Nephron (organoid): ENCODE measurements at regions not wholly inside any gene's neighbourhood (a gene's known extent, or its start where the extent isn't known, plus 50 kb on each side); places are given as distances from the start of the nearest gene placed in this dataset.

Experiments
- H3K27ac Mint-ChIP-seq, 3 experiments: 2 replicates each; pipeline ENCODE4 v1.8.0; 2020; ENCODE audit warnings: mixed read lengths in 3 of 3, mild to moderate bottlenecking in 2 of 3, moderate library complexity in 1 of 3
- H3K27me3 Mint-ChIP-seq: 2 replicates; pipeline ENCODE4 v1.8.0; 2021; ENCODE audit warnings: low read depth, mild to moderate bottlenecking, moderate library complexity, mixed read lengths
- H3K36me3 Mint-ChIP-seq: 2 replicates; pipeline ENCODE4 v1.8.0; 2020; ENCODE audit warnings: low read depth, mixed read lengths
- H3K4me1 Mint-ChIP-seq: 2 replicates; pipeline ENCODE4 v1.8.0; 2020; ENCODE audit warnings: mixed read lengths
- H3K4me3 Mint-ChIP-seq, 3 experiments: 2 replicates each; pipeline ENCODE4 v1.8.0; 2020; ENCODE audit warnings: mild to moderate bottlenecking in 3 of 3, mixed read lengths in 3 of 3, moderate library complexity in 2 of 3
- H3K9me3 Mint-ChIP-seq: 2 replicates; pipeline ENCODE4 v1.8.0; 2020; ENCODE audit warnings: mixed read lengths
- TF ChIP-seq, protein P1 (sequence below), 3 experiments: fragments of 200-600 bp; sonication (generic); IDR thresholded peaks; one replicate each; pipeline ENCODE4 v1.5.0; 2021; ENCODE audit warnings: antibody characterized with exemption in 3 of 3; ENCODE audit not compliant: unreplicated experiment in 3 of 3

DNA sequence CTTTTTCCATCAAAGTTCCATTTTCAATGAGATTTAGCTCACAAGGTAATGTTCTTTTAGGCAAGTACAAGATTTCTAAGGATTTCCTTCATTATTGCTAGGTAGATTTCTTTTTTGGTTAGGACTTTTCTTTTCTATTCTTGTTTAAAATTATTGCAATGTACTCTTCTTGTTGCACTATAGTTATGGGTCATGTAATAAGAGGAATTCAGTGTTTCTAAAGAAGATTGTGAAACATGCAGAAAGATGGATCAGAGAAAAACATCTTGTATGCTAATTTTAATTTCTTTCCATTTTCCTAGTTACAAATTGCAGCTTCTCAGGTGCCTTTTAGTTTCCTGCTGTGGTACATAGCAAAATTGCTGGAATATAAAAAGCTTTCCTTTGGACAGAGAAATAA, 56.1 kb downstream of the BTG1 start:
- Mint-ChIP-seq H3K9me3 (no peaks in the 10 kb centered on the region), H3K36me3 (no peaks in the 10 kb centered on the region), H3K4me1 (peaks cover 5% of the 10 kb centered on the region), H3K4me3 (no peak overlapping the region), H3K27ac (no peak overlapping the region), H3K27me3 (no peaks in the 10 kb centered on the region)
- TF ChIP-seq, protein P1, sequence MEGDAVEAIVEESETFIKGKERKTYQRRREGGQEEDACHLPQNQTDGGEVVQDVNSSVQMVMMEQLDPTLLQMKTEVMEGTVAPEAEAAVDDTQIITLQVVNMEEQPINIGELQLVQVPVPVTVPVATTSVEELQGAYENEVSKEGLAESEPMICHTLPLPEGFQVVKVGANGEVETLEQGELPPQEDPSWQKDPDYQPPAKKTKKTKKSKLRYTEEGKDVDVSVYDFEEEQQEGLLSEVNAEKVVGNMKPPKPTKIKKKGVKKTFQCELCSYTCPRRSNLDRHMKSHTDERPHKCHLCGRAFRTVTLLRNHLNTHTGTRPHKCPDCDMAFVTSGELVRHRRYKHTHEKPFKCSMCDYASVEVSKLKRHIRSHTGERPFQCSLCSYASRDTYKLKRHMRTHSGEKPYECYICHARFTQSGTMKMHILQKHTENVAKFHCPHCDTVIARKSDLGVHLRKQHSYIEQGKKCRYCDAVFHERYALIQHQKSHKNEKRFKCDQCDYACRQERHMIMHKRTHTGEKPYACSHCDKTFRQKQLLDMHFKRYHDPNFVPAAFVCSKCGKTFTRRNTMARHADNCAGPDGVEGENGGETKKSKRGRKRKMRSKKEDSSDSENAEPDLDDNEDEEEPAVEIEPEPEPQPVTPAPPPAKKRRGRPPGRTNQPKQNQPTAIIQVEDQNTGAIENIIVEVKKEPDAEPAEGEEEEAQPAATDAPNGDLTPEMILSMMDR (IDR thresholded peaks at IDR 0.05; ENCODE audit: unreplicated experiment in 3 of 3), result no peak

DNA sequence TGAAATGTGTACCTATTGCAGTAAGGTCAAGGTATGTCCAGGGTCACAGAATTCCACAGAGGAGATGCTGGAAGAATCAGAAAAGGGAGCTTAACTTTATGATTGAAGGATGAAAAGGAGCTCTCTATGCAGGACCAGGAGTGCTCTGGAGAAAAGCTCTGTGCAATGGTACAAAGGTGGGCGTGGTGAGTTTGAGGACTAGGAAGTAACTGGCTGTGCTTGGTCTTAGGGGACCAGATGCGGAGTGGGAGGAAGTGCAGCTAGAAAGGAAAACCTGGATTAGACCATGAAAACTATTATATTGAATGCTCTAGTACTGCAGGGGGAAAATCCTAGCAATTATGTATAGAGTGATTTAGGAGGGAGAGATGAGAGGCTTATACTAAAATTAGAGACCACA, 56.8 kb downstream of the BTG1 start:
- TF ChIP-seq, protein P1 (IDR thresholded peaks at IDR 0.05; ENCODE audit: unreplicated experiment in 3 of 3), result no peak
- Mint-ChIP-seq H3K9me3 (no peaks in the 10 kb centered on the region), H3K36me3 (no peaks in the 10 kb centered on the region), H3K27me3 (no peaks in the 10 kb centered on the region), H3K27ac (peak overlapping the region in 2 of 3 experiments; percentile 7 to 21), H3K4me3 (no peak overlapping the region), H3K4me1 (peaks cover 5% of the 10 kb centered on the region)

DNA sequence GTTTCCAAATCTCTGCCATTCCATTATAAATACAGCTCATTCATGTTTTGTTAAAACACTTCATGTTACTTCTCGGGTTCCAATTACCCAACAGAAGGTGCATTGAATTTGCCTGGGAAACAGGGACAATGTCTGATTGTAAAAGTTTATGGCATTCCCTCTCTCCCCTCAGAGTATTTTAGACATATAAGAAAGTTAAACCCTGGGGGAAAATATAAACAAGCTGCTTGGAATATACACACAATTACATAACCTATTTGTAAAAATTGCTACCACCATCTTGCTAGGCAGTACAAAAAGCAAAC, 60.0 kb downstream of the BTG1 start:
- Mint-ChIP-seq H3K36me3 (no peaks in the 10 kb centered on the region), H3K4me3 (no peak overlapping the region), H3K27ac (no peak overlapping the region), H3K27me3 (no peaks in the 10 kb centered on the region), H3K9me3 (no peaks in the 10 kb centered on the region), H3K4me1 (peaks cover 11% of the 10 kb centered on the region)
- TF ChIP-seq, protein P1 (IDR thresholded peaks at IDR 0.05; ENCODE audit: unreplicated experiment in 3 of 3), result no peak

DNA sequence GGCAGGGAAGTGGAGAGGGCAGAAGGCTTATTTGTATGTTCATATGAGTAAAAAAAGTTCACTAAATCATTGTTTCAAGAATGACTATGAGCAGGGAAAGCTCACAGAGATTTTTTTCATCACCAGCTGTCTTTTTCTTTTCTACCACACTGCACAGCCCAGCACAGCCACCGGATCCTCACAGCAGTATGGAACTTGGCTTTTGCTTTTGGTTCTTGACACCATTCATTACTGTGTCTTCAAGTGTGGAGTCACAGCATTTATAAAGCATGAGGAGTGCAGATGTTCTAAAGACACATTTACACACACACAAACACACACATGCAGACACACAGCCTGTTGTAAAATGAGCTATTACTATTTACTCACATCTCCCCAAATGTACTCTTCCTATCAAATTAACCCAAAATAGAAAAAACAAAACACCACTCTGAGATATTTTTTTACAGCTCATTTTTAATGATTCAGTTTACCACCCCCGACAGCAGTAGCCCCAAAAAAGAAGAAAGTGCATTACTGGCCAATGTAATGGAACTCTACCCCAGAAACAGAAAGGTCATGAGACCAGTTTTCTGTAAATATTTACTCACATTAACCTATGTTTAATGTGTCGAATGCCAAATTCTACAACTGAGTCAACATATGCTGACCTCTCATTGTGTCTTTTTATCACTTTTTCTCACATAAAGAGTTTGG, 60.5 kb downstream of the BTG1 start:
- Mint-ChIP-seq H3K27ac (no peak overlapping the region), H3K4me1 (peaks cover 15% of the 10 kb centered on the region), H3K36me3 (no peaks in the 10 kb centered on the region), H3K4me3 (no peak overlapping the region), H3K9me3 (no peaks in the 10 kb centered on the region), H3K27me3 (no peaks in the 10 kb centered on the region)
- TF ChIP-seq, protein P1 (IDR thresholded peaks at IDR 0.05; ENCODE audit: unreplicated experiment in 3 of 3), result no peak

DNA sequence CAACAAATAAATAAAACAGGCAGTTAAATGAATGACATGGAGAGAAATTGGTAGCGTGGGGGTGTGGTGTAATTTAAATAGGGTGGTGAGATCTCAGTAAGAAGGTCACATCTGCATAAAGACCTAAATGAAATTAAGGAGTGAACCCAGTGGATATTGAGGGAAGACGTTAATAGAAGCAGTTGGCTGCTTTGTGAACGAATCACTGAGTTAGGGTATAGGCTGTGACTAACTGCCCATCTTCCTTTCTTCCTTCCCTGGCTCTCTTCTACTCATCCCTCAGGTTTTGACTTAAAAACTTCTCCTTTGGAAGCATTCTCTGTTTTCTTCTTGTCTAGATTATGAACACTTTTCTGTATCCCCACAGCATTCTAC, 64.7 kb downstream of the BTG1 start:
- Mint-ChIP-seq H3K4me3 (no peak overlapping the region), H3K9me3 (no peaks in the 10 kb centered on the region), H3K4me1 (peaks cover 30% of the 10 kb centered on the region), H3K27me3 (no peaks in the 10 kb centered on the region), H3K27ac (no peak overlapping the region), H3K36me3 (no peaks in the 10 kb centered on the region)
- TF ChIP-seq, protein P1 (IDR thresholded peaks at IDR 0.05; ENCODE audit: unreplicated experiment in 3 of 3), result no peak

DNA sequence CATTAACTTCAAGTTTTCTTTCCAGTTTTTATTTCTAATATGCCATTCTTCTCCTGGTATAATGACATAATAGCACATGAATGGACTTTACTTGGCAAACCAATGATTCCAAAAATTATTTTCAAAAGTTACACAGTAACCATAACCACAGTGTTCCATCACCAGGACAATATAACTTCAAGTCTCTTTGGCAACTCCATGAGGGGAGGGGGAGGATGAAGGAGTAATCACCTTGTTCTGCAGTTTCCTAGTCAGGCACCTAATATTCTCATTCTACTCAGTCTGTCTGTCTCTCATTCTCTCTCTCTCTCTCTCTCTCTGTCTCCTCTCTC, 66.6 kb downstream of the BTG1 start:
- TF ChIP-seq, protein P1 (IDR thresholded peaks at IDR 0.05; ENCODE audit: unreplicated experiment in 3 of 3), result no peak
- Mint-ChIP-seq H3K4me1 (peaks cover 42% of the 10 kb centered on the region), H3K36me3 (no peaks in the 10 kb centered on the region), H3K27ac (peak overlapping the region in 1 of 3 experiments; percentile 27), H3K4me3 (no peak overlapping the region), H3K27me3 (no peaks in the 10 kb centered on the region), H3K9me3 (no peaks in the 10 kb centered on the region)
